ENCODE measurements at regions not wholly inside any gene's neighbourhood (a gene's known extent, or its start where the extent isn't known, plus 50 kb on each side); places are given as distances from the start of the nearest gene placed in this dataset.

- no peak overlapping the region for H3K4me3 ChIP-seq (ENCODE audit: low read depth, low read length)
- no peak for TF ChIP-seq CTCF (IDR thresholded peaks at IDR 0.05)
- no peak overlapping the region for H3K9ac ChIP-seq
- H3K27me3 ChIP-seq (ENCODE audit: control insufficient read depth, insufficient read depth, low read length): no peaks in the 10 kb centered on the region
- no peaks in the 10 kb centered on the region for H3K4me1 ChIP-seq
- H3K79me2 ChIP-seq: no peaks in the 10 kb centered on the region
- H3K27ac ChIP-seq: no peak overlapping the region
- H3K4me2 ChIP-seq (ENCODE audit: low read length): no peak overlapping the region
- no peaks in the 10 kb centered on the region for H3K9me3 ChIP-seq (ENCODE audit: control insufficient read depth, low read length)
- H2AFZ ChIP-seq: no peak overlapping the region
- no peaks in the 10 kb centered on the region for H3K36me3 ChIP-seq (ENCODE audit: control insufficient read depth, insufficient read depth, low read length)
Observed at GRCh38 chr6:165929607-165930006, 238.0 kb downstream of the TBXT start.

- H3K79me2 ChIP-seq: no peaks in the 10 kb centered on the region
- no peaks in the 10 kb centered on the region for H3K9me3 ChIP-seq (ENCODE audit: control insufficient read depth, low read length)
- no peak overlapping the region for H3K27ac ChIP-seq
- TF ChIP-seq CTCF (IDR thresholded peaks at IDR 0.05): no peak
- H3K9ac ChIP-seq: no peak overlapping the region
- H3K36me3 ChIP-seq (ENCODE audit: control insufficient read depth, insufficient read depth, low read length): no peaks in the 10 kb centered on the region
- no peaks in the 10 kb centered on the region for H3K27me3 ChIP-seq (ENCODE audit: control insufficient read depth, insufficient read depth, low read length)
- H3K4me3 ChIP-seq (ENCODE audit: low read depth, low read length): no peak overlapping the region
- no peaks in the 10 kb centered on the region for H3K4me1 ChIP-seq
- no peak overlapping the region for H2AFZ ChIP-seq
- no peak overlapping the region for H3K4me2 ChIP-seq (ENCODE audit: low read length)
Observed at GRCh38 chr6:165926378-165926777, 241.3 kb downstream of the TBXT start.

- Histone ChIP-seq H3K9me3 (ENCODE audit: control insufficient read depth, low read length) (no peaks in the 10 kb centered on the region), H3K4me2 (ENCODE audit: low read length) (no peak overlapping the region), H3K79me2 (no peaks in the 10 kb centered on the region), H3K36me3 (ENCODE audit: control insufficient read depth, insufficient read depth, low read length) (no peaks in the 10 kb centered on the region), H3K9ac (no peak overlapping the region), H3K27me3 (ENCODE audit: control insufficient read depth, insufficient read depth, low read length) (no peaks in the 10 kb centered on the region), H3K4me3 (ENCODE audit: low read depth, low read length) (no peak overlapping the region), H2AFZ (no peak overlapping the region), H3K4me1 (no peaks in the 10 kb centered on the region), H3K27ac (no peak overlapping the region)
- TF ChIP-seq CTCF (IDR thresholded peaks at IDR 0.05): no peak
Observed at GRCh38 chr6:165925474-165926156, 242.0 kb downstream of the TBXT start.

GRCh38 chr6:165922309-165922794 lies 245.3 kb downstream of the TBXT start:
- Histone ChIP-seq H3K9me3 (ENCODE audit: control insufficient read depth, low read length) (no peaks in the 10 kb centered on the region), H3K4me1 (no peaks in the 10 kb centered on the region), H3K4me2 (ENCODE audit: low read length) (no peak overlapping the region), H3K27me3 (ENCODE audit: control insufficient read depth, insufficient read depth, low read length) (no peaks in the 10 kb centered on the region), H3K27ac (no peak overlapping the region), H3K36me3 (ENCODE audit: control insufficient read depth, insufficient read depth, low read length) (no peaks in the 10 kb centered on the region), H3K4me3 (ENCODE audit: low read depth, low read length) (no peak overlapping the region), H3K79me2 (no peaks in the 10 kb centered on the region), H3K9ac (no peak overlapping the region), H2AFZ (no peak overlapping the region)
- TF ChIP-seq CTCF (IDR thresholded peaks at IDR 0.05): no peak
